ENCODE measurements at regions not wholly inside any gene's neighbourhood (a gene's known extent, or its start where the extent isn't known, plus 50 kb on each side); places are given as distances from the start of the nearest gene placed in this dataset.

- no peak for DNase-seq (ENCODE audit: insufficient read length, low spot score)
- FAIRE-seq = no peak
- no peak for TF ChIP-seq POU2F2 (IDR thresholded peaks at IDR 0.05; ENCODE audit: low read depth, low read length)
- TF ChIP-seq TAF1 (IDR thresholded peaks at IDR 0.05; ENCODE audit: low read depth, low read length) = no peak
- TF ChIP-seq SPI1 (IDR thresholded peaks at IDR 0.05; ENCODE audit: low read depth, low read length) = no peak
Observed at GRCh38 chr2:216793386-216793785, 66.5 kb downstream of the TNP1 start.

- TF ChIP-seq POLR2A (IDR thresholded peaks at IDR 0.05; ENCODE audit: low read depth, low read length) = no peak
- no peak for TF ChIP-seq TAF1 (IDR thresholded peaks at IDR 0.05; ENCODE audit: low read depth, low read length)
- no peak for TF ChIP-seq POU2F2 (IDR thresholded peaks at IDR 0.05; ENCODE audit: low read depth, low read length)
- no peak for TF ChIP-seq PAX5 (IDR thresholded peaks at IDR 0.05; ENCODE audit: insufficient read depth, low read length, severe bottlenecking)
- no peak for TF ChIP-seq POLR2AphosphoS5 (IDR thresholded peaks at IDR 0.05; ENCODE audit: low read depth, low read length)
- no peak for TF ChIP-seq SPI1 (IDR thresholded peaks at IDR 0.05; ENCODE audit: low read depth, low read length)
- FAIRE-seq = no peak
- no peak for DNase-seq (ENCODE audit: insufficient read length, low spot score)
Observed at GRCh38 chr2:216792222-216793021, 67.4 kb downstream of the TNP1 start.

- TF ChIP-seq TAF1 (IDR thresholded peaks at IDR 0.05; ENCODE audit: low read depth, low read length) (no peak), SPI1 (IDR thresholded peaks at IDR 0.05; ENCODE audit: low read depth, low read length) (no peak), PAX5 (IDR thresholded peaks at IDR 0.05; ENCODE audit: insufficient read depth, low read length, severe bottlenecking) (no peak), POLR2A (IDR thresholded peaks at IDR 0.05; ENCODE audit: low read depth, low read length) (no peak), POU2F2 (IDR thresholded peaks at IDR 0.05; ENCODE audit: low read depth, low read length) (no peak), POLR2AphosphoS5 (IDR thresholded peaks at IDR 0.05; ENCODE audit: low read depth, low read length) (no peak)
- FAIRE-seq = no peak
Observed at GRCh38 chr2:216791303-216791702, 68.6 kb downstream of the TNP1 start.

GRCh38 chr2:216789081-216789480, 70.8 kb downstream of the TNP1 start:
- TF ChIP-seq POLR2A (IDR thresholded peaks at IDR 0.05; ENCODE audit: low read depth, low read length) = no peak
- no peak for TF ChIP-seq SPI1 (IDR thresholded peaks at IDR 0.05; ENCODE audit: low read depth, low read length)
- no peak for TF ChIP-seq TAF1 (IDR thresholded peaks at IDR 0.05; ENCODE audit: low read depth, low read length)
- TF ChIP-seq PAX5 (IDR thresholded peaks at IDR 0.05; ENCODE audit: insufficient read depth, low read length, severe bottlenecking) = no peak
- TF ChIP-seq POU2F2 (IDR thresholded peaks at IDR 0.05; ENCODE audit: low read depth, low read length) = no peak
- no peak for TF ChIP-seq POLR2AphosphoS5 (IDR thresholded peaks at IDR 0.05; ENCODE audit: low read depth, low read length)
- no peak for FAIRE-seq
- DNase-seq (ENCODE audit: insufficient read length, low spot score) = no peak

More at GRCh38 chr2:216791303-216791702, 68.6 kb downstream of the TNP1 start:
- no peak for DNase-seq (ENCODE audit: insufficient read length, low spot score)

GRCh38 chr2:216787851-216788540, 71.9 kb downstream of the TNP1 start:
- no peak for FAIRE-seq
- no peak for TF ChIP-seq TAF1 (IDR thresholded peaks at IDR 0.05; ENCODE audit: low read depth, low read length)
- no peak for TF ChIP-seq SPI1 (IDR thresholded peaks at IDR 0.05; ENCODE audit: low read depth, low read length)
- no peak for TF ChIP-seq PAX5 (IDR thresholded peaks at IDR 0.05; ENCODE audit: insufficient read depth, low read length, severe bottlenecking)
- TF ChIP-seq POU2F2 (IDR thresholded peaks at IDR 0.05; ENCODE audit: low read depth, low read length) = no peak
- TF ChIP-seq POLR2AphosphoS5 (IDR thresholded peaks at IDR 0.05; ENCODE audit: low read depth, low read length) = no peak
- no peak for TF ChIP-seq POLR2A (IDR thresholded peaks at IDR 0.05; ENCODE audit: low read depth, low read length)
- DNase-seq (ENCODE audit: insufficient read length, low spot score) = no peak

- FAIRE-seq (no peak), DNase-seq (ENCODE audit: insufficient read length, low spot score) (no peak)
- TF ChIP-seq TAF1 (IDR thresholded peaks at IDR 0.05; ENCODE audit: low read depth, low read length) = no peak
- no peak for TF ChIP-seq POU2F2 (IDR thresholded peaks at IDR 0.05; ENCODE audit: low read depth, low read length)
- no peak for TF ChIP-seq SPI1 (IDR thresholded peaks at IDR 0.05; ENCODE audit: low read depth, low read length)
- TF ChIP-seq POLR2AphosphoS5 (IDR thresholded peaks at IDR 0.05; ENCODE audit: low read depth, low read length) = no peak
- no peak for TF ChIP-seq PAX5 (IDR thresholded peaks at IDR 0.05; ENCODE audit: insufficient read depth, low read length, severe bottlenecking)
- TF ChIP-seq POLR2A (IDR thresholded peaks at IDR 0.05; ENCODE audit: low read depth, low read length) = no peak
Observed at GRCh38 chr2:216786676-216787075, 73.2 kb downstream of the TNP1 start.

GRCh38 chr2:216784456-216784855, 75.4 kb downstream of the TNP1 start:
- TF ChIP-seq PAX5 (IDR thresholded peaks at IDR 0.05; ENCODE audit: insufficient read depth, low read length, severe bottlenecking) (no peak), POLR2A (IDR thresholded peaks at IDR 0.05; ENCODE audit: low read depth, low read length) (no peak), POU2F2 (IDR thresholded peaks at IDR 0.05; ENCODE audit: low read depth, low read length) (no peak), TAF1 (IDR thresholded peaks at IDR 0.05; ENCODE audit: low read depth, low read length) (no peak), SPI1 (IDR thresholded peaks at IDR 0.05; ENCODE audit: low read depth, low read length) (no peak), POLR2AphosphoS5 (IDR thresholded peaks at IDR 0.05; ENCODE audit: low read depth, low read length) (no peak)
- FAIRE-seq = no peak
- DNase-seq (ENCODE audit: insufficient read length, low spot score) = no peak

- no peak for DNase-seq (ENCODE audit: insufficient read length, low spot score)
- no peak for FAIRE-seq
- no peak for TF ChIP-seq POLR2AphosphoS5 (IDR thresholded peaks at IDR 0.05; ENCODE audit: low read depth, low read length)
- TF ChIP-seq POLR2A (IDR thresholded peaks at IDR 0.05; ENCODE audit: low read depth, low read length) = no peak
- TF ChIP-seq PAX5 (IDR thresholded peaks at IDR 0.05; ENCODE audit: insufficient read depth, low read length, severe bottlenecking) = no peak
- TF ChIP-seq POU2F2 (IDR thresholded peaks at IDR 0.05; ENCODE audit: low read depth, low read length) = no peak
- TF ChIP-seq TAF1 (IDR thresholded peaks at IDR 0.05; ENCODE audit: low read depth, low read length) = no peak
- no peak for TF ChIP-seq SPI1 (IDR thresholded peaks at IDR 0.05; ENCODE audit: low read depth, low read length)
Observed at GRCh38 chr2:216781709-216782108, 78.2 kb downstream of the TNP1 start.

GRCh38 chr2:216780843-216781242, 79.0 kb downstream of the TNP1 start:
- TF ChIP-seq PAX5 (IDR thresholded peaks at IDR 0.05; ENCODE audit: insufficient read depth, low read length, severe bottlenecking) = no peak
- no peak for TF ChIP-seq POU2F2 (IDR thresholded peaks at IDR 0.05; ENCODE audit: low read depth, low read length)
- TF ChIP-seq TAF1 (IDR thresholded peaks at IDR 0.05; ENCODE audit: low read depth, low read length) = no peak
- FAIRE-seq (no peak), DNase-seq (ENCODE audit: insufficient read length, low spot score) (no peak)

Data from GM12891 (cell line).